HG02870 (cell line): ENCODE measurements at regions not wholly inside any gene's neighbourhood (a gene's known extent, or its start where the extent isn't known, plus 50 kb on each side); places are given as distances from the start of the nearest gene placed in this dataset.
"Not testable (repeated sequence)": the region's sequence is repeated elsewhere in the genome, so short reads cannot be mapped to it uniquely, and the experiment has no call there.

Experiments
- ATAC-seq: cut with Tn5 transposase; IDR thresholded peaks from one replicate; pipeline ENCODE4 v1.9.1; 2021; ENCODE audit warnings: mild to moderate bottlenecking, moderate library complexity; ENCODE audit not compliant: unreplicated experiment

- ATAC-seq: no peak
Measured at GRCh38 chr10:14429043-14429700, 98.4 kb upstream of the FRMD4A start.

- no peak for ATAC-seq
Measured at GRCh38 chr10:14425034-14425433, 94.3 kb upstream of the FRMD4A start.

GRCh38 chr10:14423111-14423744 lies 92.5 kb upstream of the FRMD4A start:
- ATAC-seq: no peak

GRCh38 chr10:14422431-14422830 lies 91.7 kb upstream of the FRMD4A start:
- no peak for ATAC-seq

GRCh38 chr10:14421941-14422340 lies 91.2 kb upstream of the FRMD4A start:
- ATAC-seq: no peak

- not testable (repeated sequence) for ATAC-seq
Measured at GRCh38 chr10:14417336-14417735, 86.6 kb upstream of the FRMD4A start.

- no peak for ATAC-seq
Measured at GRCh38 chr10:14416308-14416700, 85.6 kb upstream of the FRMD4A start.

GRCh38 chr10:14415676-14416307 lies 85.1 kb upstream of the FRMD4A start:
- no peak for ATAC-seq

GRCh38 chr10:14414901-14415300 lies 84.2 kb upstream of the FRMD4A start:
- no peak for ATAC-seq

GRCh38 chr10:14413523-14413922 lies 82.8 kb upstream of the FRMD4A start:
- ATAC-seq: no peak

- no peak for ATAC-seq
Measured at GRCh38 chr10:14412624-14413023, 81.9 kb upstream of the FRMD4A start.

GRCh38 chr10:14409856-14410458 lies 79.2 kb upstream of the FRMD4A start:
- ATAC-seq: no peak

- ATAC-seq: no peak
Measured at GRCh38 chr10:14409247-14409646, 78.5 kb upstream of the FRMD4A start.

- ATAC-seq: no peak
Measured at GRCh38 chr10:14408139-14408538, 77.4 kb upstream of the FRMD4A start.

GRCh38 chr10:14407567-14407966 lies 76.8 kb upstream of the FRMD4A start:
- no peak for ATAC-seq

- no peak for ATAC-seq
Measured at GRCh38 chr10:14405076-14406065, 74.6 kb upstream of the FRMD4A start.

GRCh38 chr10:14403881-14404623 lies 73.3 kb upstream of the FRMD4A start:
- no peak for ATAC-seq

GRCh38 chr10:14403359-14403758 lies 72.6 kb upstream of the FRMD4A start:
- no peak for ATAC-seq

GRCh38 chr10:14399641-14400040 lies 68.9 kb upstream of the FRMD4A start:
- no peak for ATAC-seq

- no peak for ATAC-seq
Measured at GRCh38 chr10:14397066-14397465, 66.3 kb upstream of the FRMD4A start.
